IMR-90 (cell line): ENCODE measurements at regions not wholly inside any gene's neighbourhood (a gene's known extent, or its start where the extent isn't known, plus 50 kb on each side); places are given as distances from the start of the nearest gene placed in this dataset.

Experiments
- ATAC-seq: fragments of 200-7000 bp; cut with Tn5 transposase; 2 replicates; pipeline ENCODE4 v1.9.1; 2020; ENCODE audit warnings: low read depth, mild to moderate bottlenecking, moderate library complexity
- BruUV-seq: library from RNA; stranded (reverse); fragments of 400-500 nt; replicated peaks from 2 replicates; lab custom pipeline; 2021; lab: Mats Ljungman, UMichigan
- CTCF ChIA-PET: fragments of 300-600 bp; formaldehyde crosslinking; extraction: SDS; loops from one replicate; lab custom pipeline; 2021; ENCODE audit warnings: antibody characterized with exemption; lab: Yijun Ruan, JAX
- POLR2A ChIA-PET: fragments of 300-600 bp; sonication (Branson Sonifier 250); formaldehyde crosslinking; loops from one replicate; lab custom pipeline; 2022; ENCODE audit warnings: antibody characterized with exemption; ENCODE audit not compliant: unreplicated experiment; lab: Charles Lee
- DNase-seq: peaks from one replicate; pipeline ENCODE4 v3.0.0; 2013
- H2AFZ ChIP-seq: replicated peaks from 2 replicates; pipeline ENCODE3; 2013; ENCODE audit warnings: low read length, mild to moderate bottlenecking; ENCODE audit not compliant: poor library complexity
- H2AK5ac ChIP-seq: 2 replicates; pipeline ENCODE4 v1.6.1; 2013; ENCODE audit warnings: low read depth, low read length, inconsistent platforms
- H2AK9ac ChIP-seq: replicated peaks from 2 replicates; pipeline ENCODE3; 2013; ENCODE audit warnings: mild to moderate bottlenecking, low read depth, low read length, moderate library complexity; ENCODE audit not compliant: poor library complexity
- H2BK120ac ChIP-seq: 2 replicates; pipeline ENCODE4 v1.6.1; 2013; ENCODE audit warnings: low read depth, low read length, inconsistent platforms
- H2BK15ac ChIP-seq: 3 replicates; pipeline ENCODE4 v1.6.1; 2013; ENCODE audit warnings: low read depth, low read length, inconsistent platforms
- H2BK20ac ChIP-seq: 2 replicates; pipeline ENCODE4 v1.6.1; 2013; ENCODE audit warnings: low read depth, mild to moderate bottlenecking, inconsistent platforms, low read length, moderate library complexity
- H2BK5ac ChIP-seq: 2 replicates; pipeline ENCODE4 v1.6.1; 2013; ENCODE audit warnings: mild to moderate bottlenecking, low read depth, low read length, inconsistent platforms; ENCODE audit not compliant: poor library complexity, severe bottlenecking
- H3K14ac ChIP-seq: replicated peaks from 2 replicates; pipeline ENCODE4 v1.6.1; 2013; ENCODE audit warnings: low read depth, low read length, inconsistent platforms
- H3K18ac ChIP-seq: 2 replicates; pipeline ENCODE4 v1.6.1; 2013; ENCODE audit warnings: low read depth, low read length, control low read depth
- H3K23ac ChIP-seq: 2 replicates; pipeline ENCODE4 v1.6.1; 2013; ENCODE audit warnings: low read depth, low read length, inconsistent platforms
- H3K27ac ChIP-seq: 2 replicates; pipeline ENCODE4 v1.5.1; 2013; ENCODE audit warnings: mild to moderate bottlenecking, control low read depth, low read length; ENCODE audit not compliant: insufficient read depth
- H3K27me3 ChIP-seq: 2 replicates; pipeline ENCODE4 v1.6.1; 2013; ENCODE audit warnings: low read length; ENCODE audit not compliant: control insufficient read depth, insufficient read depth
- H3K36me3 ChIP-seq: 2 replicates; pipeline ENCODE4 v1.6.1; 2013; ENCODE audit warnings: low read length, mixed read lengths; ENCODE audit not compliant: control insufficient read depth, insufficient read depth
- H3K4ac ChIP-seq: 2 replicates; pipeline ENCODE4 v1.6.1; 2013; ENCODE audit warnings: low read depth, low read length, inconsistent platforms
- H3K4me1 ChIP-seq: 2 replicates; pipeline ENCODE4 v1.6.1; 2013; ENCODE audit warnings: low read length, mixed read lengths; ENCODE audit not compliant: control insufficient read depth, insufficient read depth
- H3K4me2 ChIP-seq: 2 replicates; pipeline ENCODE4 v1.6.1; 2013; ENCODE audit warnings: low read depth, mild to moderate bottlenecking, control low read depth, low read length, moderate library complexity
- H3K4me3 ChIP-seq: 2 replicates; pipeline ENCODE4 v1.5.1; 2013; ENCODE audit warnings: low read depth, mild to moderate bottlenecking, control low read depth, low read length, moderate library complexity; ENCODE audit not compliant: insufficient read depth
- H3K56ac ChIP-seq: 2 replicates; pipeline ENCODE4 v1.6.1; 2013; ENCODE audit warnings: low read length, inconsistent platforms; ENCODE audit not compliant: insufficient read depth; ENCODE audit errors: extremely low read depth
- H3K79me1 ChIP-seq, 2 experiments: 2 replicates each; pipeline ENCODE4 v1.6.1; 2013; ENCODE audit warnings: low read length in 2 of 2, inconsistent platforms in 1 of 2, low read depth in 1 of 2
- H3K9ac ChIP-seq: 2 replicates; pipeline ENCODE4 v1.6.1; 2013; ENCODE audit warnings: low read depth, low read length, control low read depth
- H3K9me1 ChIP-seq: 2 replicates; pipeline ENCODE4 v1.6.1; 2013; ENCODE audit warnings: low read length, inconsistent platforms; ENCODE audit not compliant: insufficient read depth
- H3K9me3 ChIP-seq: 2 replicates; pipeline ENCODE4 v1.6.1; 2013; ENCODE audit warnings: low read length; ENCODE audit not compliant: control insufficient read depth, insufficient read depth
- H4K20me1 ChIP-seq: 2 replicates; pipeline ENCODE4 v1.6.1; 2013; ENCODE audit warnings: low read length, inconsistent platforms; ENCODE audit not compliant: insufficient read depth
- H4K5ac ChIP-seq: 2 replicates; pipeline ENCODE4 v1.6.1; 2013; ENCODE audit warnings: mild to moderate bottlenecking, low read depth, low read length, control low read depth
- H4K8ac ChIP-seq, 2 experiments: 2 replicates each; pipeline ENCODE4 v1.6.1; 2013; ENCODE audit warnings: low read depth in 2 of 2, low read length in 2 of 2, control low read depth in 1 of 2, inconsistent platforms in 1 of 2
- H4K91ac ChIP-seq: 2 replicates; pipeline ENCODE4 v1.6.1; 2013; ENCODE audit warnings: low read depth, low read length, inconsistent platforms; ENCODE audit not compliant: insufficient read depth
- BHLHE40 ChIP-seq: fragments of 150-350 bp; IDR thresholded peaks from 2 replicates; pipeline ENCODE4 v1.6.1; 2016; ENCODE audit warnings: mild to moderate bottlenecking, low read depth, low read length
- CHD1 ChIP-seq: IDR thresholded peaks from 2 replicates; pipeline ENCODE4 v1.6.1; 2012; ENCODE audit warnings: low read depth, low read length, improper control_type of control experiment
- MAFK ChIP-seq: IDR thresholded peaks from 2 replicates; pipeline ENCODE4 v1.6.1; 2012; ENCODE audit warnings: low read depth, low read length, improper control_type of control experiment
- MAZ ChIP-seq: IDR thresholded peaks from 2 replicates; pipeline ENCODE4 v1.6.1; 2012; ENCODE audit warnings: low read depth, mild to moderate bottlenecking, low read length, improper control_type of control experiment, moderate library complexity, borderline replicate concordance
- MXI1 ChIP-seq: IDR thresholded peaks from 2 replicates; pipeline ENCODE4 v1.6.1; 2012; ENCODE audit warnings: low read depth, mild to moderate bottlenecking, low read length, moderate library complexity, borderline replicate concordance
- RAD21 ChIP-seq: IDR thresholded peaks from 2 replicates; pipeline ENCODE4 v1.6.1; 2012; ENCODE audit warnings: low read length, improper control_type of control experiment
- RCOR1 ChIP-seq: IDR thresholded peaks from 2 replicates; pipeline ENCODE4 v1.6.1; 2012; ENCODE audit warnings: mild to moderate bottlenecking, low read length, improper control_type of control experiment; ENCODE audit not compliant: insufficient replicate concordance
- RFX5 ChIP-seq: IDR thresholded peaks from 2 replicates; pipeline ENCODE4 v1.8.0; 2012; ENCODE audit warnings: low read depth, mild to moderate bottlenecking, low read length, moderate library complexity
- SMC3 ChIP-seq: fragments of 150-350 bp; IDR thresholded peaks from 2 replicates; pipeline ENCODE4 v1.6.1; 2016; ENCODE audit warnings: low read depth, mild to moderate bottlenecking, antibody characterized with exemption, low read length, moderate library complexity
- WGBS, 2 experiments: methylation state at CpG; one replicate each; pipeline versions ENCODE4 v1.1.5 to v1.1.7; 2013; ENCODE audit warnings: missing lambda C conversion rate in 2 of 2; ENCODE audit not compliant: insufficient read length in 1 of 2; ENCODE audit errors: extremely low coverage in 2 of 2; 5-methylcytosine and 5-hydroxymethylcytosine counted together
- dilution Hi-C: fragments of 300-500 bp; cut with HindIII; formaldehyde crosslinking; loops from one replicate; pipeline ENCODE4 v1.14.3; 2018; ENCODE audit warnings: low sequenced_read_pairs; ENCODE audit not compliant: unreplicated experiment
- in situ Hi-C: fragments of 300-500 bp; cut with MboI; formaldehyde crosslinking; loops from 3 replicates; pipeline ENCODE4 v1.14.3; 2019; ENCODE audit warnings: low sequenced_read_pairs, inconsistent platforms, mixed read lengths
- intact Hi-C: fragments of 100-400 bp; cut with micrococcal nuclease; formaldehyde crosslinking; loops from 2 replicates; pipeline ENCODE4 v1.10.0; 2022

DNA sequence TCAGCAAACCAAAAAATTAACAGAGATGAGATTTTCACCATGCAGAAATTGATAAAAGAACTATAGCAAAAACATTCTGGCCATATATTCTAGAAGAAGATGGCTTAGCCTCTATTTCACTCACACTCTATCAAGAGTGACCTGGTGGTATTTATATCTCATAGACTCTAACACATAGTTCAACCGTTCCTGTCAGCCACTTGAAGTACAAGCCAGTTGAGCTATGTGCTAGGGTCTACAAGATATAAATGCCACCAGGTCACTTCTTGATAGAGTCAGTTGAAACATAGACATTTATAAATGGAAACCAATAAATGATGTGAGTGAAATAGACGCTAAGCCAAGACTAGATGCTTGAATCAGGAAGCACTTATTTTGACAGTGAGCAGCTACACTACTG is 836.7 kb upstream of the EPHA5 start:
- no CpG with 5 or more reads among the region's 2 CpGs for WGBS, 2 experiments
- Histone ChIP-seq H3K4me2 (no peak overlapping the region), H3K18ac (no peak overlapping the region), H4K8ac (no peak overlapping the region), H2BK120ac (no peak overlapping the region), H4K20me1 (no peaks in the 10 kb centered on the region), H3K14ac (no peak overlapping the region), H4K91ac (no peak overlapping the region), H3K4me3 (no peak overlapping the region), H2BK5ac (no peak overlapping the region), H3K9me3 (peaks cover under 1% of the 10 kb centered on the region; the same call in 1 of the 2 replicates), H3K4me1 (no peaks in the 10 kb centered on the region), H3K4ac (no peak overlapping the region), H3K36me3 (no peaks in the 10 kb centered on the region), H4K5ac (no peak overlapping the region), H2AFZ (no peak overlapping the region), H2BK20ac (no peak overlapping the region), H3K23ac (no peak overlapping the region), H3K56ac (no peak overlapping the region), H3K27me3 (no peaks in the 10 kb centered on the region), H2BK15ac (no peak overlapping the region), H2AK9ac (no peak overlapping the region), H3K27ac (no peak overlapping the region), H3K9ac (no peak overlapping the region), H3K9me1 (no peaks in the 10 kb centered on the region), H2AK5ac (no peak overlapping the region), H3K79me1 (no peaks in the 10 kb centered on the region)
- no peak for TF ChIP-seq CHD1
- no peak for TF ChIP-seq RFX5
- no peak for TF ChIP-seq SMC3
- no peak for TF ChIP-seq MAFK
- TF ChIP-seq BHLHE40, result no peak
- no peak for TF ChIP-seq MAZ
- TF ChIP-seq RCOR1, result no peak
- no peak for TF ChIP-seq MXI1
- TF ChIP-seq RAD21, result no peak
- in situ Hi-C loops (no loop called here), intact Hi-C loops (no loop called here), dilution Hi-C loops (no loop called here)
- ChIA-PET POLR2A (no interaction called here), CTCF (no interaction called here)
- no peak for ATAC-seq
- DNase-seq, result no peak
- BruUV-seq, result no TSS peak
